ENCODE measurements at regions not wholly inside any gene's neighbourhood (a gene's known extent, or its start where the extent isn't known, plus 50 kb on each side); places are given as distances from the start of the nearest gene placed in this dataset.

- H3K79me1 ChIP-seq (ENCODE audit: low read length) = no peaks in the 10 kb centered on the region
- H4K12ac ChIP-seq (ENCODE audit: low read depth, low read length) = no peak overlapping the region
- no peaks in the 10 kb centered on the region for H3K9me3 ChIP-seq (ENCODE audit: insufficient read depth, low read depth, low read length)
- H3K4me1 ChIP-seq (ENCODE audit: control insufficient read depth in 1 of 2, insufficient read depth in 2 of 2, low read length in 2 of 2) = no peaks in the 10 kb centered on the region
- H2AK5ac ChIP-seq (ENCODE audit: low read length) = no peak overlapping the region
- no peak overlapping the region for H3K27ac ChIP-seq (ENCODE audit: low read depth, low read length)
- H2BK120ac ChIP-seq (ENCODE audit: insufficient read depth, low read length, poor library complexity) = no peak overlapping the region
- no peaks in the 10 kb centered on the region for H3K36me3 ChIP-seq (ENCODE audit: control insufficient read depth in 1 of 2, insufficient read depth in 2 of 2, low read length in 2 of 2)
- H3K14ac ChIP-seq (ENCODE audit: low read length) = no peak overlapping the region
- no peak overlapping the region for H3K4ac ChIP-seq (ENCODE audit: low read depth, low read length)
- no peak overlapping the region for H3K4me2 ChIP-seq (ENCODE audit: low read length)
- no peaks in the 10 kb centered on the region for H3K27me3 ChIP-seq (ENCODE audit: insufficient read depth, low read length)
- no peak overlapping the region for H2BK5ac ChIP-seq (ENCODE audit: low read depth, low read length, poor library complexity)
- no CpG with 5 or more reads among the region's 6 CpGs for WGBS (ENCODE audit: extremely low coverage, insufficient coverage, insufficient read length)
- H2AFZ ChIP-seq (ENCODE audit: insufficient read depth, low read length, poor library complexity) = no peak overlapping the region
- H3K79me2 ChIP-seq (ENCODE audit: control insufficient read depth, insufficient read depth, low read length, poor library complexity) = no peaks in the 10 kb centered on the region
- no peak for DNase-seq
- no peak overlapping the region for H3K18ac ChIP-seq (ENCODE audit: low read length)
- H2BK12ac ChIP-seq (ENCODE audit: low read length) = no peak overlapping the region
- no peak overlapping the region for H4K91ac ChIP-seq (ENCODE audit: low read depth, low read length)
- no peak overlapping the region for H3K23ac ChIP-seq (ENCODE audit: low read length)
- no peak overlapping the region for H4K8ac ChIP-seq (ENCODE audit: low read depth, low read length)
- H3K9ac ChIP-seq (ENCODE audit: low read length) = no peak overlapping the region
- no peak overlapping the region for H3K4me3 ChIP-seq (ENCODE audit: low read depth, low read length)
Measured at GRCh38 chr2:234189786-234190300, 139.3 kb downstream of the SPP2 start.

- Histone ChIP-seq H4K8ac (ENCODE audit: low read depth, low read length) (no peak overlapping the region), H3K79me1 (ENCODE audit: low read length) (no peaks in the 10 kb centered on the region), H3K23ac (ENCODE audit: low read length) (no peak overlapping the region), H2BK12ac (ENCODE audit: low read length) (no peak overlapping the region), H2AFZ (ENCODE audit: insufficient read depth, low read length, poor library complexity) (no peak overlapping the region), H3K27me3 (ENCODE audit: insufficient read depth, low read length) (no peaks in the 10 kb centered on the region), H3K9ac (ENCODE audit: low read length) (no peak overlapping the region), H4K12ac (ENCODE audit: low read depth, low read length) (no peak overlapping the region), H3K14ac (ENCODE audit: low read length) (no peak overlapping the region), H3K4me3 (ENCODE audit: low read depth, low read length) (no peak overlapping the region), H2BK5ac (ENCODE audit: low read depth, low read length, poor library complexity) (no peak overlapping the region), H2AK5ac (ENCODE audit: low read length) (no peak overlapping the region), H3K4me2 (ENCODE audit: low read length) (no peak overlapping the region), H3K18ac (ENCODE audit: low read length) (no peak overlapping the region), H3K27ac (ENCODE audit: low read depth, low read length) (no peak overlapping the region), H4K91ac (ENCODE audit: low read depth, low read length) (no peak overlapping the region), H3K4me1 (ENCODE audit: control insufficient read depth in 1 of 2, insufficient read depth in 2 of 2, low read length in 2 of 2) (no peaks in the 10 kb centered on the region), H2BK120ac (ENCODE audit: insufficient read depth, low read length, poor library complexity) (no peak overlapping the region), H3K9me3 (ENCODE audit: insufficient read depth, low read depth, low read length) (no peaks in the 10 kb centered on the region), H3K36me3 (ENCODE audit: control insufficient read depth in 1 of 2, insufficient read depth in 2 of 2, low read length in 2 of 2) (no peaks in the 10 kb centered on the region), H3K79me2 (ENCODE audit: control insufficient read depth, insufficient read depth, low read length, poor library complexity) (no peaks in the 10 kb centered on the region), H3K4ac (ENCODE audit: low read depth, low read length) (no peak overlapping the region)
- no peak for DNase-seq
- no CpG with 5 or more reads among the region's 5 CpGs for WGBS (ENCODE audit: extremely low coverage, insufficient coverage, insufficient read length)
Measured at GRCh38 chr2:234189230-234189629, 138.7 kb downstream of the SPP2 start.

GRCh38 chr2:234187646-234188174 is 137.2 kb downstream of the SPP2 start:
- Histone ChIP-seq H3K79me1 (ENCODE audit: low read length) (no peaks in the 10 kb centered on the region), H3K9ac (ENCODE audit: low read length) (no peak overlapping the region), H3K4ac (ENCODE audit: low read depth, low read length) (no peak overlapping the region), H4K8ac (ENCODE audit: low read depth, low read length) (no peak overlapping the region), H3K27ac (ENCODE audit: low read depth, low read length) (no peak overlapping the region), H3K4me1 (ENCODE audit: control insufficient read depth in 1 of 2, insufficient read depth in 2 of 2, low read length in 2 of 2) (no peaks in the 10 kb centered on the region), H3K9me3 (ENCODE audit: insufficient read depth, low read depth, low read length) (no peaks in the 10 kb centered on the region), H3K18ac (ENCODE audit: low read length) (no peak overlapping the region), H3K4me2 (ENCODE audit: low read length) (no peak overlapping the region), H3K4me3 (ENCODE audit: low read depth, low read length) (no peak overlapping the region), H2AFZ (ENCODE audit: insufficient read depth, low read length, poor library complexity) (no peak overlapping the region), H3K27me3 (ENCODE audit: insufficient read depth, low read length) (no peaks in the 10 kb centered on the region), H2AK5ac (ENCODE audit: low read length) (no peak overlapping the region), H3K14ac (ENCODE audit: low read length) (no peak overlapping the region), H2BK12ac (ENCODE audit: low read length) (no peak overlapping the region), H2BK5ac (ENCODE audit: low read depth, low read length, poor library complexity) (no peak overlapping the region), H4K91ac (ENCODE audit: low read depth, low read length) (no peak overlapping the region), H3K79me2 (ENCODE audit: control insufficient read depth, insufficient read depth, low read length, poor library complexity) (no peaks in the 10 kb centered on the region), H2BK120ac (ENCODE audit: insufficient read depth, low read length, poor library complexity) (no peak overlapping the region), H4K12ac (ENCODE audit: low read depth, low read length) (no peak overlapping the region), H3K36me3 (ENCODE audit: control insufficient read depth in 1 of 2, insufficient read depth in 2 of 2, low read length in 2 of 2) (no peaks in the 10 kb centered on the region), H3K23ac (ENCODE audit: low read length) (no peak overlapping the region)
- DNase-seq = no peak
- WGBS (ENCODE audit: extremely low coverage, insufficient coverage, insufficient read length) = no CpG with 5 or more reads among the region's 2 CpGs

GRCh38 chr2:234181121-234181520 is 130.6 kb downstream of the SPP2 start:
- H3K4me2 ChIP-seq (ENCODE audit: low read length) = no peak overlapping the region
- no peak overlapping the region for H2AFZ ChIP-seq (ENCODE audit: insufficient read depth, low read length, poor library complexity)
- H3K9me3 ChIP-seq (ENCODE audit: insufficient read depth, low read depth, low read length) = no peaks in the 10 kb centered on the region
- no CpG with 5 or more reads among the region's 1 CpG for WGBS (ENCODE audit: extremely low coverage, insufficient coverage, insufficient read length)
- H4K8ac ChIP-seq (ENCODE audit: low read depth, low read length) = no peak overlapping the region
- H2BK120ac ChIP-seq (ENCODE audit: insufficient read depth, low read length, poor library complexity) = no peak overlapping the region
- no peak overlapping the region for H3K4me3 ChIP-seq (ENCODE audit: low read depth, low read length)
- no peak overlapping the region for H3K14ac ChIP-seq (ENCODE audit: low read length)
- no peak overlapping the region for H2BK5ac ChIP-seq (ENCODE audit: low read depth, low read length, poor library complexity)
- H2BK12ac ChIP-seq (ENCODE audit: low read length) = no peak overlapping the region
- H3K27ac ChIP-seq (ENCODE audit: low read depth, low read length) = no peak overlapping the region
- no peaks in the 10 kb centered on the region for H3K4me1 ChIP-seq (ENCODE audit: control insufficient read depth in 1 of 2, insufficient read depth in 2 of 2, low read length in 2 of 2)
- H3K27me3 ChIP-seq (ENCODE audit: insufficient read depth, low read length) = no peaks in the 10 kb centered on the region
- H3K79me2 ChIP-seq (ENCODE audit: control insufficient read depth, insufficient read depth, low read length, poor library complexity) = no peaks in the 10 kb centered on the region
- H3K18ac ChIP-seq (ENCODE audit: low read length) = no peak overlapping the region
- H4K12ac ChIP-seq (ENCODE audit: low read depth, low read length) = no peak overlapping the region
- H3K9ac ChIP-seq (ENCODE audit: low read length) = no peak overlapping the region
- H3K79me1 ChIP-seq (ENCODE audit: low read length) = no peaks in the 10 kb centered on the region
- DNase-seq = no peak
- no peak overlapping the region for H3K23ac ChIP-seq (ENCODE audit: low read length)
- no peaks in the 10 kb centered on the region for H3K36me3 ChIP-seq (ENCODE audit: control insufficient read depth in 1 of 2, insufficient read depth in 2 of 2, low read length in 2 of 2)
- no peak overlapping the region for H4K91ac ChIP-seq (ENCODE audit: low read depth, low read length)
- no peak overlapping the region for H3K4ac ChIP-seq (ENCODE audit: low read depth, low read length)
- no peak overlapping the region for H2AK5ac ChIP-seq (ENCODE audit: low read length)
